ENCODE measurements at regions not wholly inside any gene's neighbourhood (a gene's known extent, or its start where the extent isn't known, plus 50 kb on each side); places are given as distances from the start of the nearest gene placed in this dataset.
"Not testable (repeated sequence)": the region's sequence is repeated elsewhere in the genome, so short reads cannot be mapped to it uniquely, and the experiment has no call there.

- no peaks in the 10 kb centered on the region for H3K4me1 ChIP-seq (ENCODE audit: insufficient read depth, low read length)
- no peak overlapping the region for H3K4me3 ChIP-seq (ENCODE audit: low read length)
- H3K9me3 ChIP-seq (ENCODE audit: low read depth, low read length): no peaks in the 10 kb centered on the region
- no peaks in the 10 kb centered on the region for H3K27me3 ChIP-seq (ENCODE audit: insufficient read depth, low read length)
Measured at GRCh38 chr15:77866186-77866585, 211.3 kb downstream of the TBC1D2B start.

- Histone ChIP-seq H3K4me1 (ENCODE audit: insufficient read depth, low read length) (no peaks in the 10 kb centered on the region), H3K27me3 (ENCODE audit: insufficient read depth, low read length) (no peaks in the 10 kb centered on the region), H3K4me3 (ENCODE audit: low read length) (no peak overlapping the region), H3K9me3 (ENCODE audit: low read depth, low read length) (no peaks in the 10 kb centered on the region)
Measured at GRCh38 chr15:77865701-77866100, 211.8 kb downstream of the TBC1D2B start.

- Histone ChIP-seq H3K9me3 (ENCODE audit: low read depth, low read length) (no peaks in the 10 kb centered on the region), H3K4me3 (ENCODE audit: low read length) (no peak overlapping the region), H3K27me3 (ENCODE audit: insufficient read depth, low read length) (no peaks in the 10 kb centered on the region), H3K4me1 (ENCODE audit: insufficient read depth, low read length) (no peaks in the 10 kb centered on the region)
Measured at GRCh38 chr15:77865106-77865610, 212.4 kb downstream of the TBC1D2B start.

GRCh38 chr15:77864211-77865105 lies 213.1 kb downstream of the TBC1D2B start:
- Histone ChIP-seq H3K27me3 (ENCODE audit: insufficient read depth, low read length) (no peaks in the 10 kb centered on the region), H3K4me1 (ENCODE audit: insufficient read depth, low read length) (no peaks in the 10 kb centered on the region), H3K9me3 (ENCODE audit: low read depth, low read length) (no peaks in the 10 kb centered on the region), H3K4me3 (ENCODE audit: low read length) (no peak overlapping the region)

GRCh38 chr15:77863491-77864105 lies 213.9 kb downstream of the TBC1D2B start:
- Histone ChIP-seq H3K4me1 (ENCODE audit: insufficient read depth, low read length) (no peaks in the 10 kb centered on the region), H3K27me3 (ENCODE audit: insufficient read depth, low read length) (no peaks in the 10 kb centered on the region), H3K4me3 (ENCODE audit: low read length) (no peak overlapping the region), H3K9me3 (ENCODE audit: low read depth, low read length) (no peaks in the 10 kb centered on the region)

GRCh38 chr15:77862651-77863104 lies 214.8 kb downstream of the TBC1D2B start:
- Histone ChIP-seq H3K9me3 (ENCODE audit: low read depth, low read length) (no peaks in the 10 kb centered on the region), H3K4me3 (ENCODE audit: low read length) (no peak overlapping the region), H3K4me1 (ENCODE audit: insufficient read depth, low read length) (no peaks in the 10 kb centered on the region), H3K27me3 (ENCODE audit: insufficient read depth, low read length) (no peaks in the 10 kb centered on the region)

GRCh38 chr15:77861997-77862635 lies 215.4 kb downstream of the TBC1D2B start:
- H3K4me3 ChIP-seq (ENCODE audit: low read length); H3K27me3 ChIP-seq (ENCODE audit: insufficient read depth, low read length): not testable (repeated sequence)

GRCh38 chr15:77860071-77860691 lies 217.3 kb downstream of the TBC1D2B start:
- Histone ChIP-seq H3K4me3 (ENCODE audit: low read length) (no peak overlapping the region), H3K9me3 (ENCODE audit: low read depth, low read length) (no peaks in the 10 kb centered on the region), H3K27me3 (ENCODE audit: insufficient read depth, low read length) (no peaks in the 10 kb centered on the region), H3K4me1 (ENCODE audit: insufficient read depth, low read length) (no peaks in the 10 kb centered on the region)

More at GRCh38 chr15:77861997-77862635, 215.4 kb downstream of the TBC1D2B start:
- H3K4me1 ChIP-seq (ENCODE audit: insufficient read depth, low read length); H3K9me3 ChIP-seq (ENCODE audit: low read depth, low read length): not testable (repeated sequence)

- Histone ChIP-seq H3K4me3 (ENCODE audit: low read length) (no peak overlapping the region), H3K9me3 (ENCODE audit: low read depth, low read length) (no peaks in the 10 kb centered on the region), H3K27me3 (ENCODE audit: insufficient read depth, low read length) (no peaks in the 10 kb centered on the region), H3K4me1 (ENCODE audit: insufficient read depth, low read length) (no peaks in the 10 kb centered on the region)
Measured at GRCh38 chr15:77859491-77860060, 217.9 kb downstream of the TBC1D2B start.

- H3K9me3 ChIP-seq (ENCODE audit: low read depth, low read length): no peaks in the 10 kb centered on the region
- H3K4me1 ChIP-seq (ENCODE audit: insufficient read depth, low read length): no peaks in the 10 kb centered on the region
- H3K4me3 ChIP-seq (ENCODE audit: low read length): no peak overlapping the region
- no peaks in the 10 kb centered on the region for H3K27me3 ChIP-seq (ENCODE audit: insufficient read depth, low read length)
Measured at GRCh38 chr15:77858792-77859490, 218.6 kb downstream of the TBC1D2B start.

GRCh38 chr15:77857419-77857818 lies 220.1 kb downstream of the TBC1D2B start:
- no peaks in the 10 kb centered on the region for H3K9me3 ChIP-seq (ENCODE audit: low read depth, low read length)
- no peak overlapping the region for H3K4me3 ChIP-seq (ENCODE audit: low read length)
- H3K27me3 ChIP-seq (ENCODE audit: insufficient read depth, low read length): no peaks in the 10 kb centered on the region
- H3K4me1 ChIP-seq (ENCODE audit: insufficient read depth, low read length): no peaks in the 10 kb centered on the region

- Histone ChIP-seq H3K4me1 (ENCODE audit: insufficient read depth, low read length) (no peaks in the 10 kb centered on the region), H3K9me3 (ENCODE audit: low read depth, low read length) (no peaks in the 10 kb centered on the region), H3K4me3 (ENCODE audit: low read length) (no peak overlapping the region), H3K27me3 (ENCODE audit: insufficient read depth, low read length) (no peaks in the 10 kb centered on the region)
Measured at GRCh38 chr15:77856705-77857346, 220.7 kb downstream of the TBC1D2B start.

- Histone ChIP-seq H3K4me3 (ENCODE audit: low read length) (no peak overlapping the region), H3K9me3 (ENCODE audit: low read depth, low read length) (no peaks in the 10 kb centered on the region), H3K27me3 (ENCODE audit: insufficient read depth, low read length) (no peaks in the 10 kb centered on the region), H3K4me1 (ENCODE audit: insufficient read depth, low read length) (no peaks in the 10 kb centered on the region)
Measured at GRCh38 chr15:77855871-77856270, 221.6 kb downstream of the TBC1D2B start.

- Histone ChIP-seq H3K4me1 (ENCODE audit: insufficient read depth, low read length) (no peaks in the 10 kb centered on the region), H3K9me3 (ENCODE audit: low read depth, low read length) (no peaks in the 10 kb centered on the region), H3K27me3 (ENCODE audit: insufficient read depth, low read length) (no peaks in the 10 kb centered on the region), H3K4me3 (ENCODE audit: low read length) (no peak overlapping the region)
Measured at GRCh38 chr15:77854980-77855379, 222.3 kb upstream of the LINGO1 start.

Data from mononuclear cell (primary cell).